Testis (tissue), 2 donors: ENCODE measurements at regions not wholly inside any gene's neighbourhood (a gene's known extent, or its start where the extent isn't known, plus 50 kb on each side); places are given as distances from the start of the nearest gene placed in this dataset.
A peak's percentile ranks its signal among the peaks of the same experiment; 100 is the strongest.

Experiments
- DNase-seq: peaks from one replicate; pipeline ENCODE4 v3.0.0-alpha.2; 2019
- H3K27ac ChIP-seq, 2 donors: fragments of 200-600 bp; sonication (generic); one replicate each; pipeline ENCODE4 v1.5.1; 2019
- H3K27me3 ChIP-seq: fragments of 200-600 bp; sonication (generic); one replicate; pipeline ENCODE4 v1.5.1; 2019
- H3K36me3 ChIP-seq: fragments of 200-600 bp; sonication (generic); one replicate; pipeline ENCODE4 v1.5.1; 2017; ENCODE audit warnings: low read depth; ENCODE audit errors: missing control alignments
- H3K4me1 ChIP-seq: fragments of 200-600 bp; sonication (generic); one replicate; pipeline ENCODE4 v1.5.1; 2019
- H3K4me3 ChIP-seq, 2 donors: fragments of 200-600 bp; sonication (generic); one replicate each; pipeline ENCODE4 v1.5.1; 2017 to 2019
- H3K9me3 ChIP-seq: fragments of 200-600 bp; sonication (generic); one replicate; pipeline ENCODE4 v1.5.1; 2017
- POLR2A ChIP-seq: fragments of 450-650 bp; IDR thresholded peaks from one replicate; pipeline ENCODE4 v1.6.1; 2017; ENCODE audit warnings: antibody characterized with exemption, mild to moderate bottlenecking, moderate library complexity
- WGBS, 2 donors: methylation state at CpG; one replicate each; pipeline ENCODE4 v1.1.5; 2018; 5-methylcytosine and 5-hydroxymethylcytosine counted together
- intact Hi-C: fragments of 100-400 bp; cut with DNase I; formaldehyde crosslinking; loops from one replicate; pipeline ENCODE4 v1.15.1; 2023; ENCODE audit warnings: low total_unique reads
- TF ChIP-seq, protein P1 (sequence below), 3 experiments: fragments of 450-650 bp in 2 of 3; fragments of 200-600 bp in 1 of 3; sonication (generic) in 1 of 3; IDR thresholded peaks; one replicate each; pipeline ENCODE4 v1.5.1; 2016 to 2019; ENCODE audit warnings: antibody characterized with exemption in 3 of 3, mild to moderate bottlenecking in 2 of 3, moderate library complexity in 1 of 3

DNA sequence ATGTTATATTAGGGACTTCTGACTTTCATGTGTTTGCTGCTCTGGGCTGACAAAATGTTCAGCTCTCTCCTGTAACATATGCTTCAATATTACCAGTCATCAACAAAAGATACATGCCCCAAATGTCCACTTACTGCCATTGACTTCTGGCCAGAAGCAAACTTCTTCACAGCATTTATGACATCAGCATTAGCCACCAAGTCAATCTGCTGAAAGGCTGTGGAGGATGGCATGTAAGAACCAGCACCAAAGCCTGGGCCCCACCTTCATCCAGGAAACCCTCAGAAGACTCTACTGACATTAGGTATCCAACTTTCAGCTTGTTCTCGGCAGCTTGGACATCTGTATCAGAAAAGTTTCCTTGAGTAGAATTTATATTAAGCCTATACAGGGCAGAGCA lies 595.5 kb downstream of the COL12A1 start:
- no peak overlapping the region for H3K27ac ChIP-seq
- no peak for DNase-seq
- 80 to 90% methylated on average over 1 of the region's 1 CpG for WGBS, 2 donors
- no peaks in the 10 kb centered on the region for H3K27me3 ChIP-seq
- intact Hi-C loops: no loop called here
- H3K9me3 ChIP-seq: no peaks in the 10 kb centered on the region
- no peak overlapping the region for H3K4me3 ChIP-seq
- TF ChIP-seq POLR2A: no peak
- TF ChIP-seq, protein P1, sequence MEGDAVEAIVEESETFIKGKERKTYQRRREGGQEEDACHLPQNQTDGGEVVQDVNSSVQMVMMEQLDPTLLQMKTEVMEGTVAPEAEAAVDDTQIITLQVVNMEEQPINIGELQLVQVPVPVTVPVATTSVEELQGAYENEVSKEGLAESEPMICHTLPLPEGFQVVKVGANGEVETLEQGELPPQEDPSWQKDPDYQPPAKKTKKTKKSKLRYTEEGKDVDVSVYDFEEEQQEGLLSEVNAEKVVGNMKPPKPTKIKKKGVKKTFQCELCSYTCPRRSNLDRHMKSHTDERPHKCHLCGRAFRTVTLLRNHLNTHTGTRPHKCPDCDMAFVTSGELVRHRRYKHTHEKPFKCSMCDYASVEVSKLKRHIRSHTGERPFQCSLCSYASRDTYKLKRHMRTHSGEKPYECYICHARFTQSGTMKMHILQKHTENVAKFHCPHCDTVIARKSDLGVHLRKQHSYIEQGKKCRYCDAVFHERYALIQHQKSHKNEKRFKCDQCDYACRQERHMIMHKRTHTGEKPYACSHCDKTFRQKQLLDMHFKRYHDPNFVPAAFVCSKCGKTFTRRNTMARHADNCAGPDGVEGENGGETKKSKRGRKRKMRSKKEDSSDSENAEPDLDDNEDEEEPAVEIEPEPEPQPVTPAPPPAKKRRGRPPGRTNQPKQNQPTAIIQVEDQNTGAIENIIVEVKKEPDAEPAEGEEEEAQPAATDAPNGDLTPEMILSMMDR (IDR thresholded peaks at IDR 0.05): no peak
- no peaks in the 10 kb centered on the region for H3K4me1 ChIP-seq
- H3K36me3 ChIP-seq: no peaks in the 10 kb centered on the region

DNA sequence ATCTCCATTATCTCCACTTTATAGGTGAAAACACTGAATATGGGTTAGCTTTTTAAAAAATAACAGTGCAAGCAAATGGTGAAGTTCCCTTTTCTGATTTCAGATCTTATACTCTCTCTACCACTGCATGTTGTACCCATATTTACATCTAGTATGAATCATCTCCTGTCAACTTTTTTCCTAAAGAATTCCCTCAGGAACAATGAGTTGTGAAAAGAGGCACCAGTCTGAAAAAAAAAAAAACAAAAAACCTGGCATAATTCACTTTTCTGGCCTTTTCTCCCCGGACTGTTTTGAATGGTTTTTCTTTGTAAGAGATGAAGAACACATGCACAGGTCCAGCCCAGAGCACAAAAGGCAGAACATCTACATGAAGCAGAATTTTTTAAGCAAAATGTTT lies 596.0 kb downstream of the COL12A1 start:
- TF ChIP-seq, protein P1 (IDR thresholded peaks at IDR 0.05): no peak
- no peak for TF ChIP-seq POLR2A
- intact Hi-C loops: no loop called here
- no peak overlapping the region for H3K4me3 ChIP-seq
- H3K36me3 ChIP-seq: no peaks in the 10 kb centered on the region
- no peak overlapping the region for H3K27ac ChIP-seq
- DNase-seq: no peak
- H3K27me3 ChIP-seq: no peaks in the 10 kb centered on the region
- 57 to 60% methylated on average over 1 of the region's 1 CpG for WGBS, 2 donors
- H3K4me1 ChIP-seq: no peaks in the 10 kb centered on the region
- no peaks in the 10 kb centered on the region for H3K9me3 ChIP-seq

DNA sequence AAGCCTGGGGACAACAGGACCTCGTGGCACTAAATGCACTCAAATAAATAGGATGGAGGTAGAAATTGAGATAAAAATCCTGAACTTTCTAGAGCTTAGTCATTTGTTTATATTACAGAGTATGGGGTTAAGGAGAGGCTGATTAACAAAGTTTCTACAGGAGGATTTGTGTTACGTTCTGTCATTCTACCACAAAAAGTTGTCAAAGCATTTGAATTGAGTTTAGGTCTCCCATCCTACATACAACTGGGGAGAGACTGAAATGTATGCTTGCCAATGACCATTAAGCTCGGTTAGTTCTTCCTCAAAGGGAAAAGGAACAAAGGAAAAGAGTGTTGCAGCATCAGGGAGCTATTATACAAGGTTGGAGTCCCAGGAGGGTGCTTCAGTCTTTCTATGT lies 597.9 kb downstream of the COL12A1 start:
- Histone ChIP-seq H3K27ac (no peak overlapping the region), H3K4me1 (no peaks in the 10 kb centered on the region), H3K36me3 (no peaks in the 10 kb centered on the region), H3K9me3 (no peaks in the 10 kb centered on the region), H3K4me3 (no peak overlapping the region), H3K27me3 (no peaks in the 10 kb centered on the region)
- intact Hi-C loops: no loop called here
- DNase-seq: no peak
- TF ChIP-seq, protein P1 (IDR thresholded peaks at IDR 0.05): no peak
- no peak for TF ChIP-seq POLR2A
- 67 to 73% methylated on average over 3 of the region's 3 CpGs for WGBS, 2 donors

DNA sequence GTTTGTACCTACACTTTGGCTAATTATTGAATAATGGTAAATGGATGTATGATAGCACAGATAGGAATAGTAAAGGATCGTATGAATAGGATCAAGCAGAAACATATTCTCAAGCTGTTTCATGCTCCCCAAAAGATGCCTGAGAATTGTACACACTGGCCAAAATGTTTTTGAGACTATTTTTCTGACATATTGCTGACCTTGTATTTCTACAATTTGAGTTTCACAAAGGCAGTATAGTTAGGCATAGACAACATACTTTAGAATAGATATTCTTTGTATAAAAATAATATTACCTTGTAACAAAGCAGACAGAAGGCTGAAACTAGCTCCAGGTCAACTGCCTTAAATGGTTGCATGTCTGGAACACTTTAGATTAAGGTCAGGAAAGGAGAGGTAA lies 598.4 kb downstream of the COL12A1 start:
- no peak overlapping the region for H3K27ac ChIP-seq
- no peaks in the 10 kb centered on the region for H3K4me1 ChIP-seq

DNA sequence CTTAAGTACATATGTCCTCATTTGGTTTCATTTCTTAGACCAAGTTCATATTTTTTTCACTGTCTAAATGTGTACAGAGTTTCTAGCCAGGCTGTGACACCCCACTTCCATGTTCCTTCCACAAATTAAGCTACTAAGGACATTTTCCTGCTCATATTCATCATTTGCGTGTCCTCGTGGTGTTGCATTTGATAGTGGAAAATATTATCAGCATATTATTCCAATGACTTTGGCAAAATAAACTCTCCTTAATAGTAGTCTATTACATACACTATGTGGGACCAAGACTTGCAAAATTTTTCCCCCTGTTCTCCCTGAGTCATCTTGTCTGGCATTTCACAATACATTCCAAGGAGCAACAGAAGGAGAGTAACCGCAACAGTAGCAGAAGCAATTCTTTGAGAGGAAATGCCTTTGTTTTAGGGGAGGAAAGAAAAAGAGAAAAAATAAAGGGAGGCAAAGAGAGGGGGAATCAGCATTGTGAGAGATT lies 599.2 kb downstream of the COL12A1 start:
- no peak overlapping the region for H3K4me3 ChIP-seq
- no peaks in the 10 kb centered on the region for H3K9me3 ChIP-seq
- no peaks in the 10 kb centered on the region for H3K36me3 ChIP-seq
- H3K27me3 ChIP-seq: no peaks in the 10 kb centered on the region
- WGBS, 2 donors: 56 to 73% methylated on average over 3 of the region's 3 CpGs
- peak overlapping the region in 1 of 2 donors; percentile 4 for H3K27ac ChIP-seq
- intact Hi-C loops: no loop called here
- no peaks in the 10 kb centered on the region for H3K4me1 ChIP-seq
- no peak for TF ChIP-seq POLR2A
- TF ChIP-seq, protein P1 (IDR thresholded peaks at IDR 0.05): no peak
- DNase-seq: no peak

More for the DNA sequence above, 598.4 kb downstream of the COL12A1 start:
- Histone ChIP-seq H3K36me3 (no peaks in the 10 kb centered on the region), H3K9me3 (no peaks in the 10 kb centered on the region), H3K27me3 (no peaks in the 10 kb centered on the region), H3K4me3 (no peak overlapping the region)
- WGBS, 2 donors: 77 to 82% methylated on average over 1 of the region's 1 CpG
- DNase-seq: no peak
- TF ChIP-seq, protein P1 (IDR thresholded peaks at IDR 0.05): no peak
- no peak for TF ChIP-seq POLR2A
- intact Hi-C loops: no loop called here
